GM12892 (cell line): ENCODE measurements at regions not wholly inside any gene's neighbourhood (a gene's known extent, or its start where the extent isn't known, plus 50 kb on each side); places are given as distances from the start of the nearest gene placed in this dataset.

Experiments
- POLR2A ChIP-seq: IDR thresholded peaks from 2 replicates; pipeline ENCODE4 v1.6.1; 2011; ENCODE audit warnings: low read depth, low read length, control low read depth
- POLR2AphosphoS5 ChIP-seq: IDR thresholded peaks from 2 replicates; pipeline ENCODE4 v1.6.1; 2011; ENCODE audit warnings: low read depth, low read length, control low read depth
- TAF1 ChIP-seq: IDR thresholded peaks from 2 replicates; pipeline ENCODE4 v1.6.1; 2011; ENCODE audit warnings: low read depth, mild to moderate bottlenecking, control low read depth, low read length, borderline replicate concordance

DNA sequence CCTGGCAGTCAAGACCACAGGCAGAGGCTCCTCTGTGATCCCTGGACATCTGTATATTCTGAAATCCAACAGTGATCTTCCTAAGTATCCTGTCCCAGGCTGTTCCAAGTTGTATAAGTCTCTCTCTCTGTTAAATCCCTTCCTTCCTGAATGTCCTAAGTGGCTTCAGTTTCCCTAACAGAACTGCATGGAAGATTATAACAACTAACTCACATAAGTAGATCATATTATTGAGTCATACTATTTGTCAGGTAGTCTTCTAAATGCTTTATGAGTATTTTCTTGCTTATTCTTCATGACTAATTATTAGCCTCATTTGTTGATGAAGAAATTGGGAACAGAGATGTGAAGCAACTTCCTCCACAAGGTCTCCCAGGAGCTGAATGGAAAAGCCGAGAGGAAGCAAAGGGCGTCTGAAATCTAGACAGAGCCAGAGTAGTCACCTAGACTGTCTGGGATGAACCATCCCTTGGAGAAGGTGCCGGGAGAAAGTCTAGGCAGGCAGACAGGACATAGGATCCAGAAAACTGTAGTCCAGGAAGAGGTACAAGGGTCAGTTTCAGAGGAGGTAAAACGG, 93.2 kb upstream of the FAT3 start:
- TF ChIP-seq POLR2AphosphoS5 (no peak), POLR2A (no peak), TAF1 (no peak)
